ENCODE measurements at regions not wholly inside any gene's neighbourhood (a gene's known extent, or its start where the extent isn't known, plus 50 kb on each side); places are given as distances from the start of the nearest gene placed in this dataset.

DNA sequence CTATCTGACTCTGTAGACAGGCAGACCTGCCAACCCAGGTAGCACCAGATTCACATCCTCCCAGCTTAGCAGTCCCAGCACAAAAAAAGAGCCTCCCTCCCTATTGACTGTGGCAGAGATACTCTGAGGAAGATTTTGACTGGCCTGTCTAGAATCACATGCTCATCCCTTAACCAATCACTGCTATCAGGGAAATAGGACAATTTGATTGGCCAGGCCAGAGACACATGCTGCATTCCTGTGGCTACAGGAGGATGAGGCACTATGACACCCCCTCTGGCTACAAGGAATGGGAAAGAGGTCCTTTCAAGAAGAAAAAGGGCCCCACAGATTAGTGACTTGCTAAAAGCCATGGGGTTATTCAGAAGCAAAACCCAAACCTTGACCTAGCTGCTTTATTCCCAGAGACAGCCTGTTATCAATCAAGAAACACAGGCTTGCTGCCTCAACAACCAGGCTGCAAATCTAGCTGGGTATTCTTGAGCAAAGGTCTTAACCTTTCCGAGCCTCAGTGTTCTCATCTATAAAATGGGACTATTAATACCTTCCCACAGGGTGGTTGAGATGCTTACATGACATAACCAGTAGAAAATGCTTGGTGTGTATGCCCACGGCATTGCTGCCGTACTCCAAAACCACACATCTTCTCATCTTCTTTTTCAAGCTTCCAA is 147.6 kb downstream of the BCOR start:
- Mint-ChIP-seq H3K4me1 (peaks cover 7% of the 10 kb centered on the region), H3K4me3 (no peak overlapping the region), H3K36me3 (no peaks in the 10 kb centered on the region), H3K27ac (no peak overlapping the region), H3K27me3 (no peaks in the 10 kb centered on the region), H3K9me3 (no peaks in the 10 kb centered on the region)
- no peak for ATAC-seq

DNA sequence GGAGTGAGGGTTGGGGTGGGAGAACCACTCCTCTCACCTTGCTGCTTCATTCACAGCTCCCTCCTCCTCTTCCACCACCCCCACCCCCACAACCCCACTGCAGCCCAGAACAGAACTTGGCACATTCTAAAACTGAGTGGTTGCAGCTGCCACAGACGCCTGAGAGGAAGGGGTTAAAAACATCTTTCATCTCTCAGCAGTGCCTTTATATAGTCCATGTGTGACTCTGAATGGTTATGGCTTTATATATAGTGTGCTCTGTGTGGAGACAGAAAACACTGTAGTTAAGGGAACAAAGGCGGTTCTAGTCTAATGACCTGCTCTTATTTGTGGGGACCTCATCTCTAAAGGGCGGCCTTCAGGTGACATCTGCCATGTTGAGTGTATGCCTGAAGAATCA is 144.8 kb downstream of the BCOR start:
- ATAC-seq: no peak
- H3K4me3 Mint-ChIP-seq: no peak overlapping the region
- no peak overlapping the region for H3K27ac Mint-ChIP-seq
- no peaks in the 10 kb centered on the region for H3K27me3 Mint-ChIP-seq
- no peaks in the 10 kb centered on the region for H3K9me3 Mint-ChIP-seq
- H3K36me3 Mint-ChIP-seq: no peaks in the 10 kb centered on the region
- H3K4me1 Mint-ChIP-seq: peaks cover 7% of the 10 kb centered on the region

DNA sequence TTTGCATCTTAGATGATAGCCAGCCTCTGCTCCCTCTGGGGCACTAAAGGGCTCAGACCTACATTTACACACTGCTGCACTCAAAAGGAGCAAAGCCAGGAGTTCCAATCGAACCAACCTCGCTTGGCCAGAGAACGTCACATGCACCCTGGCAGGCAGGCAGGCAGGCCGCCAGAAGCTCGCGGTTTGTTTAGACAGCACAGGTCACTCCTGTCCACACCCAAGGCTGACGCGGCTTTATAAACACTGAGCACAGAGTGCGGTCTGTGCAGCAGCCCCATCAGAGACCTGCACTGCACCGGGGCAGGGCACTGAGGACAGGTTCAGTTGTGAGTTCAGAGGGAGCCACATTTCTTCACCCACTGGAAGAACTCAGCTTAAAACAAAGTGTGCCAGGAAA is 143.9 kb downstream of the BCOR start:
- Mint-ChIP-seq H3K36me3 (no peaks in the 10 kb centered on the region), H3K4me1 (peaks cover 7% of the 10 kb centered on the region), H3K4me3 (no peak overlapping the region), H3K9me3 (no peaks in the 10 kb centered on the region), H3K27ac (no peak overlapping the region), H3K27me3 (no peaks in the 10 kb centered on the region)
- ATAC-seq: no peak

DNA sequence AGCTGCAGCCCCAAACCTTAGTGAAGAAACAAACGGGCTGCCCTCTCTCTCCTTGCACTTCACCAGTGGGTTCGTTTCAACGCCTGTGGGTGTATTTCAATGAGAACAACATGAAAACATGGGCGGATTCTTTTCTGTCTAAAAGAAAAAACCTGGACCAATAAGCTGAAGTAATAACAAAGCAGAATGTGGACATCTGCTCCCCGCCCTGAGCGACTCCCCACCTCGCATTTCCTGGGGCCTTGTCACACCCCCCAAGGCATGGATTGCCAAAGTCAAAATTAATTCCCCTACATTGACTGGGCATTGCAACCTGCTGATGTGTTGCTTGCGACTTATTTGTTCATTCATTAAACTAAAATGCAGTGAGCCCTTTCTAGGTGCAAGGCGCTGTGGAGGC is 142.9 kb downstream of the BCOR start:
- ATAC-seq: no peak
- Mint-ChIP-seq H3K36me3 (no peaks in the 10 kb centered on the region), H3K4me3 (no peak overlapping the region), H3K27ac (no peak overlapping the region), H3K4me1 (peaks cover under 1% of the 10 kb centered on the region), H3K9me3 (no peaks in the 10 kb centered on the region), H3K27me3 (no peaks in the 10 kb centered on the region)

DNA sequence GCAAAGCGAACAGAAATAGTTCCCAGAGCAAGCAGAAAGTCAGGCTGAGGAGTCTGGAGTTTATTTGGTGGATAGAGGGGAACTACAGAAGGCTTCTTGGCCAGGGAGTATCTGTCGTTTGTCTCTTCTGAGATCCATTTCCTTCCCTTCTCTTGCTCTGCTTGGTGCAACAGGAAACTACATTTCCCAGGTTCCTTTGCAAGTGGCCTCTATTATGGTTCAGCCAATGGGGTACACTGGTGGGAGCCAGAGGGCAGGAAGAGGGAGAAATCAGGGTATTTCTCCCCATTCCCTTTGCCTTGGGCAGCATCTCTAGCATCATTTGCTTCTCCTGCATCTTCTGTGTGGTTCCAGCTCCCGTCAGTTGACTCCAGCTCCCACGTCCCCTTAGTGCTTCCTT is 142.1 kb downstream of the BCOR start:
- H3K4me1 Mint-ChIP-seq: no peaks in the 10 kb centered on the region
- H3K36me3 Mint-ChIP-seq: no peaks in the 10 kb centered on the region
- no peaks in the 10 kb centered on the region for H3K9me3 Mint-ChIP-seq
- no peak for ATAC-seq
- no peak overlapping the region for H3K4me3 Mint-ChIP-seq
- H3K27me3 Mint-ChIP-seq: no peaks in the 10 kb centered on the region
- H3K27ac Mint-ChIP-seq: no peak overlapping the region

DNA sequence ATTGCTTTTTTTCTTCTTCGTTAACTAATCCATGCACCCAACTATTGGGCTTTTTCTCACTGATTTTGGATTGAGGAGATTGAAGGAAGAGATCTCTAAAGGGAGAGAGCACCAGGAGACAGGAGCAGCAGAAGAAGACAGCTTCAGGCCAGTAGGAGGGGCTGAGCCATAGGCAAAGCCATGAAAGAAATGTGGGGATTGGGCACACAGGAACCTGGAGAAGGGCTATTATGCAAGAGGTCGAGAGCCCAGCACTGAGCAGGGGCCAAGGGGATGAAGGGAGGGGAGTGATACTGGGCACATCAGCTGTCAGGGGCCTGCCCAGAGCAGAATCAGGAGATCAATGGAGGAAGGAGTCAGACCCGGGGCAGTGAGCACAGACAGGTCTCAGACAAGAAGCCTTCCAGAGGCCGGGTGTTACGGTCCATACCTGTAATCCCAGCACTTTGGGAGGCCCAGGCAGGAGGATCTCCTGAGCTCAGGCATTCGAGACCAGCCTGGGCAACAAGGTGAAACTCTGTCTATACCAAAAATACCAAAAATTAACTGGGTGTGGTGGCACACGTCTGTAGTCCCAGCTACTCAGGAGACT is 140.9 kb downstream of the BCOR start:
- Mint-ChIP-seq H3K27me3 (no peaks in the 10 kb centered on the region), H3K9me3 (no peaks in the 10 kb centered on the region), H3K27ac (no peak overlapping the region), H3K4me1 (no peaks in the 10 kb centered on the region), H3K4me3 (no peak overlapping the region), H3K36me3 (no peaks in the 10 kb centered on the region)
- ATAC-seq: no peak

DNA sequence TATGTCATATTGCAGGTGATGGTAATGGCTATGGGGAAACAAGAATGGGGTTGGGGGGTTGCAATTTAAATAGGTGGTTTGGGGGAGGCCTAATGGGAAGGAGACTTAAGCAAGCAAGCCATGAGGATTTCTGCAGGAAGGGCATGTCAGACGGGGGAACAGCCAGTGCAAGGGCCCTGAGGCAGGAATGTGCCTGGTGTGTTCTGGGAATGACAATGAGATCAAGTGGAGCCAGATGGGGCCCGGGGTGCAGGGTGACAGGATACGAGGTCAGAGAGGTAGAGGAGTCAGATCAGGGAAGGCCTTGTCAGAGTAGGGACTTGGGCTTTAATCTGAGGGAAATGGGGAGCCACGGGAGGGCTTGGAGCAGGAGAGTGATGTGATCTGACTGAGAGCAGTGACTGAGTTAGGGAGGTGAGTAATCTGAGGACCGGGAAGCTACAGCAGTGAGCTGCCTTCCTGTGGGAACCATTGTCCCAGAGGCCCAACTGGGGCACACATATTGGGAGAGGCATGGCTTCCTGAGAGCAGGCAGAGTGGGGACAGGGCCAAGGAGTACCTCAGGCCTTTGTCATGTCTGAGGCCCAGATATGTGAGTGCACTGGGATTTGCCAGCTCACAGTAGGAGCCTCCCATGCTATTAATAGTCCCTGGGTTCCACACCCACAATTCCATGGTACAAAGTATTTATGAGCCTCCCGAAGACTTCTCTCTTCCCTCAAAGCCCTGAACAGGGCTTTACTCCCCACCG is 139.8 kb downstream of the BCOR start:
- H3K36me3 Mint-ChIP-seq: no peaks in the 10 kb centered on the region
- no peak overlapping the region for H3K4me3 Mint-ChIP-seq
- ATAC-seq: no peak
- H3K27ac Mint-ChIP-seq: no peak overlapping the region
- H3K27me3 Mint-ChIP-seq: no peaks in the 10 kb centered on the region
- H3K9me3 Mint-ChIP-seq: no peaks in the 10 kb centered on the region
- H3K4me1 Mint-ChIP-seq: no peaks in the 10 kb centered on the region

DNA sequence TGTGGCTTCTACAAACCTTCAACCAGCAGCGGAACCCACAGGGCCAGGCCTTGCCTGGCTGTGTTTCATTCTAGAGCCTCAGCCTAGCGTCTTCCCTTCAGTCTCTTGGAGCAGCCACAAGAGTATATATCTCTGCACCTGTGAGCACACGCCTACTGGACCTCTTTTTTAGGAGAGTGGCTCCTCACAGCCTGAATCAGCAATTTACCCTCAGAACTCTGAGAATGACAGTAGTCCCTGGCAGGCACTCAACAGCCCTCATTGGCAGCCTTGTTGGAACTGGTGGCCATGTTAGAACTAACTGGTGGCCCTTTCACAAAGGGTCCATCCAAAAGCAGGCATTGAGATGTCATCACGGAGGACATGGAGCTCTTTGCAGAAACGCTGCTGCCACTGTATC is 138.9 kb downstream of the BCOR start:
- no peak overlapping the region for H3K27ac Mint-ChIP-seq
- no peak overlapping the region for H3K4me3 Mint-ChIP-seq
- H3K9me3 Mint-ChIP-seq: no peaks in the 10 kb centered on the region
- no peaks in the 10 kb centered on the region for H3K27me3 Mint-ChIP-seq
- ATAC-seq: no peak
- H3K4me1 Mint-ChIP-seq: no peaks in the 10 kb centered on the region
- no peaks in the 10 kb centered on the region for H3K36me3 Mint-ChIP-seq

DNA sequence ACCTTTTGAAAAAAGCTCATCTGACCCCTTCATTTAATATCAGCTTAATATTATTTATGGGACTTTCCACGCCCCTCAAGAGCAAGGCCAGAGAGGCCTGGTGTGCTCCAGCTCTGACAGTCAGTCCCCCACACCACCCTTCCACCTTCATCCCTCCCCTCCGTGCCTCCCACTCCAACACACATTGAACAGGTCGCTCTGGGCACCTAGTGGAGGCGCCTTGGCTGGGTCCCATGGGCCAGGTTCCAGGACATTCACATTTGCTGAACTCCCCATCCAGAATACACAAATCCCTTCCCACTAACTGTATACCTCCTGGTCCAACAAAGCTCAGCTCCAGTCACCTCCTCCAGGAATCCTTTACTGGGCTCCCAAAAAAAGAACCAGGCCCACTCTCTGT is 137.5 kb downstream of the BCOR start:
- Mint-ChIP-seq H3K9me3 (no peaks in the 10 kb centered on the region), H3K36me3 (no peaks in the 10 kb centered on the region), H3K4me1 (no peaks in the 10 kb centered on the region), H3K27me3 (no peaks in the 10 kb centered on the region), H3K4me3 (no peak overlapping the region), H3K27ac (no peak overlapping the region)
- ATAC-seq: no peak

DNA sequence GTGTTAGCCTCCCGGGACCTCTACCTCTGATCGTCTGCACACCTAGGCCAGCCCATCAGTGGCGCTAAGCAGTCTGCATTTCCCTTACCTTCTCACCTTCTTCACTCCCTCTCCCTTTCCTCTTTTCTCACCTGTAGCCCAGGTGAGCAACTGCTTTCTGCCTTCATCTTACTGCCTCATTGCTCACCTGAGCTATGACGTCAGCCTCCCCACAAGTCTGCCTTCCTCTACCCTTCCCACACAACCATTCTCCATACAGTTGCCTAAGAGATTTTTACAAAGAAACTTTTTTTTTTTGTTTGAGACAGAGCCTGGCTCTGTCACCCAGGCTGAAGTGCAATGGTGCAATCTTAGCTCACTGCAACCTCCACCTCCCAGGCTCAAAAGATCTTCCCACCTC is 136.3 kb downstream of the BCOR start:
- Mint-ChIP-seq H3K4me1 (no peaks in the 10 kb centered on the region), H3K4me3 (no peak overlapping the region), H3K9me3 (no peaks in the 10 kb centered on the region), H3K27ac (no peak overlapping the region), H3K36me3 (no peaks in the 10 kb centered on the region), H3K27me3 (no peaks in the 10 kb centered on the region)
- no peak for ATAC-seq

DNA sequence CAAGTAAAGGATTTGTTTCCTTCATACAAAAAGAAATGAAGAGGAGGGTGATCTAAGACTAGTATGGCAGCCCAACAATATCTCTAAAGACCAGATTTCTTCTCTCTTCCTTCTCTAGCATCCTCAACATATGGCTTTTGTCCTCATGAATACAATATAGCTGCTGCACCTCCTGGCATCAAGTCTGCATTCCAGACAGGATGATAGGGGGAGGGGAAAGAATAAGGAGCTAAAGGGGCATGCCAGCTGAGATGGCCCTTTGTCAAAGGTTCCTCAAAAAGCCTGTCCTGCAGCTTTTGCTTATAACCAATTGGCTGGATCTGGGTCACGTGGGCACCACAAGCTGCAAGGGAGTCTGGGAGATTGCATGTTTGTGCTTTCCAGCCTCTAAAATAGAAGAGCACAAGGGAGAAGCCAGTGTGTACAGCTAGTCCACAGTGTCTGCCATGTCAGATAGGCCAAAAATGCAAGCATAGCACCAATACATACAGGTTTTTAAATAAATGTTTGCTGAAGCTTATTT is 132.6 kb downstream of the BCOR start:
- Mint-ChIP-seq H3K4me1 (no peaks in the 10 kb centered on the region), H3K36me3 (no peaks in the 10 kb centered on the region), H3K9me3 (no peaks in the 10 kb centered on the region), H3K4me3 (no peak overlapping the region), H3K27me3 (no peaks in the 10 kb centered on the region), H3K27ac (no peak overlapping the region)
- ATAC-seq: no peak

DNA sequence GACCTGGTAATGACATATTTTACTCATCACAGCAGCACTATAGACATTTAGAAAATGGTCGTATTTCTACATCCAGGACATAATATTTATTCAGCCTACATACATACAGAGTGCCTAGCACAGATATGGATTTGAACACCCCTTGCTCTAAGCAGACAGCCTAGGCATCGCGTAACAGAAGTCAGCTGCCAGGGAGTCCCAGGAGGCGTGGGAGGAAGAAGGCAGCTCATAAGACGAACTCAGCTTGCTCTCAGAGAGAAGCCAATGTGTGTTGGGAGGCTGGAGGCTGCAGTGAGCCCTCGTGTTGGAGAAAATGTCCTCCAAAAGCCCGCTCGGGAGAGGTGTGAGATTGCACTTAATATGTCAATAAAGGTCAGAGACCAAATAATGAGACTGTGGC is 131.6 kb downstream of the BCOR start:
- Mint-ChIP-seq H3K27me3 (no peaks in the 10 kb centered on the region), H3K36me3 (peaks cover 2% of the 10 kb centered on the region), H3K4me3 (no peak overlapping the region), H3K9me3 (peaks cover 2% of the 10 kb centered on the region), H3K4me1 (no peaks in the 10 kb centered on the region), H3K27ac (no peak overlapping the region)
- ATAC-seq: no peak

DNA sequence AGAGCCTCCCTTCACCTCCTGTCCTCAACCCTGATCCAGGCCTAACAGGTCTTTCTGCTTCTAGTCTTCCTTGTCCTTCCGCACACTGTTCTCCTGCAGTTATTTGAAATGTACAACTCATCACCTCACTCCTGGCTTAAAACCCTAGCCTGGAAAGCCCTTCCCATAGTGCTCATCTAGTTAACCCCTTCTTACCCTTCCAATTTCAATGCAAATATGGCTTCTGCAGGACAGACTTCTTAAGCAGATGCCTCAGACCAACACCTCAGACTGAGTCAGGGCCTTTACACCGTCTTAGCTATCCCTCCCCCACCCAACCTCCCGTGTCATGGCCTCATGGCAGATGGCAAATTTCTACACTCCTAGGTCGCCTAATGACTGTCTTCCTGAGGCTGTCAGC is 130.4 kb downstream of the BCOR start:
- Mint-ChIP-seq H3K9me3 (peaks cover 4% of the 10 kb centered on the region), H3K27me3 (no peaks in the 10 kb centered on the region), H3K27ac (no peak overlapping the region), H3K36me3 (peaks cover 6% of the 10 kb centered on the region), H3K4me1 (no peaks in the 10 kb centered on the region), H3K4me3 (no peak overlapping the region)
- no peak for ATAC-seq

DNA sequence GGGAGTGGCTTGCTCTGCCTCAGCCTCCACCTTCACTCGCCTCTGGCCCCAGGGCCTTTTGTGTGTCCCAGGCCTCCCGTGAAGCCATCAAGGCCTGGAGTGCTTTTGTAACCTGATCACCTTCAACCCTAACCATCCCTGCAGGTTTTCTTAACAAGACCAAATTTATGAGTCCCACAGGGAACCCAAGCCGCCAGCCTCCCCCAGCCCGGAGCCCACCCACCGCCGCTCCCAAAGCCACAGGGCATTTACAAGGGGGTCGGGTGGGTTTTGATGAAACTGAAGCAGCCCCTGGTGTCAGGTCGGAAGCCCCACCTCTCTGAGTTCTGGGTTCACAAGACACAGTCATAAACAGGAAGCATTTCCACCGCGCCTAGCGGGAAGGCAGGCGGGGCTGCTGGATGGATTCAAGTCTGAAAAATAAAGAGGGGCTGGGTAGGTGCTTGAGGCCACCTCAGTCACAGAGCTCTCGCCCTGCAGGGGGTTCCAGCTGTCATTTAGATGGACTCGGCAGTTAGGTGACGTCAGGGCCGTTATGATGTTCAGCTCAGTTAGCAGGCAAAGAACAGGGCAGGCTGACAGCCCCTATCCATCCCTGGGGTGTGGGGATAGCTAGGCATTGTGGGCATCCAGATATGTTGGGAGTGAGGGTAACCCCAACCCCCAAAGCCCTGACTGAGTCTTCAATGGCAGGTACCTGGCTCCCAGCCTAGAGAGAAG is 128.5 kb downstream of the BCOR start:
- Mint-ChIP-seq H3K4me1 (no peaks in the 10 kb centered on the region), H3K27me3 (no peaks in the 10 kb centered on the region), H3K4me3 (no peak overlapping the region), H3K36me3 (peaks cover 6% of the 10 kb centered on the region), H3K9me3 (peaks cover 4% of the 10 kb centered on the region), H3K27ac (no peak overlapping the region)
- ATAC-seq: no peak

DNA sequence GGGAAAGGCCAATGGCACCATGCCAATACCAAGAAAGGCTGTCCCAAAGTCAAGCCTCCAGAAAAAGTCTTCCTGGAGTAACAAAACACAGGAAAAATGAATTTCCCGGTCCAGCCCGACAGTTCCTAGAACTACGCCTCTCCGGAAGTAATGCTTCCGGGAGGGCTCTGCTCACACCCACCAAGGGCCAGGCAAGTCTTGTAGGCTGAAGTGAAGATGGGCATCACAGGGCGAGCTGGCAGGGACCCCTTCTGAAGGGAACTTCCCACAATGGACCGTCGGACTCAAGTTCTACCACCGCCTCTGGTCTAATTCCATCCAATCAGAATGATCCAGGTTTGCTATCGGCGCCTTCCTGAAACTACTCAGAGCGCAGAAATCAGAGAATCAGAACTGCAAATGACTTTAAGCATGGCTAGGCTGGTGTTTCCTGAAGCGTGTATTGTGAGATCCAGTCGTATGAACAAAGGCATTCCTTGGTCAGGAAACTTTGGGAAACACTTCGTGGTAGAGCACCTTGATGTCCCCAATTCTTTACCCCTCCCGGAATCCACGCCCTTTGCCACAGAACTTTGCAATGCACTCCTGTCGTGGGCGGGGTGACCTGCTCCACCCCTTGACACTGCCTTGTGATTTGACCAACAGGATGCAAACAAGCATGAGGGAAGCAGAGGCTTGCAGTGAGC is 127.8 kb downstream of the BCOR start:
- Mint-ChIP-seq H3K9me3 (peaks cover 4% of the 10 kb centered on the region), H3K4me3 (no peak overlapping the region), H3K4me1 (no peaks in the 10 kb centered on the region), H3K36me3 (peaks cover 6% of the 10 kb centered on the region), H3K27me3 (no peaks in the 10 kb centered on the region), H3K27ac (no peak overlapping the region)
- no peak for ATAC-seq

All from stimulated activated memory B cell treated with anti-CD40 and anti-IgM and Interleukin-4, amounts not matched to agents 10 μg/mL and 1 μg/mL and 100 μg/mL, for 72 hours (primary cell).